Stimulated activated CD4-positive, alpha-beta T cell treated with anti-CD3 and anti-CD28 coated beads, Interleukin-2, amount 100 ng/mL, for 4 hours (primary cell): ENCODE measurements at regions not wholly inside any gene's neighbourhood (a gene's known extent, or its start where the extent isn't known, plus 50 kb on each side); places are given as distances from the start of the nearest gene placed in this dataset.

Experiments used
- DNase-seq: peaks from one replicate; pipeline ENCODE4 v3.0.0-alpha.2; 2020; ENCODE audit warnings: low read depth

- DNase-seq, result no peak
Measured at GRCh38 chr18:45527891-45528290, 87.4 kb upstream of the SLC14A2 start.

- no peak for DNase-seq
Measured at GRCh38 chr18:45528712-45529336, 86.5 kb upstream of the SLC14A2 start.

GRCh38 chr18:45538444-45538843, 76.8 kb upstream of the SLC14A2 start:
- DNase-seq, result no peak

GRCh38 chr18:45539491-45539891, 75.8 kb upstream of the SLC14A2 start:
- DNase-seq, result no peak

- DNase-seq, result no peak
Measured at GRCh38 chr18:45540125-45540524, 75.2 kb upstream of the SLC14A2 start.

GRCh38 chr18:45541421-45541820, 73.9 kb upstream of the SLC14A2 start:
- DNase-seq, result no peak

GRCh38 chr18:45542043-45542442, 73.2 kb upstream of the SLC14A2 start:
- no peak for DNase-seq

GRCh38 chr18:45547910-45548309, 67.4 kb upstream of the SLC14A2 start:
- DNase-seq, result no peak

- no peak for DNase-seq
Measured at GRCh38 chr18:45548614-45549013, 66.7 kb upstream of the SLC14A2 start.

- DNase-seq, result no peak
Measured at GRCh38 chr18:45549290-45549689, 66.0 kb upstream of the SLC14A2 start.

GRCh38 chr18:45551142-45551815, 64.0 kb upstream of the SLC14A2 start:
- DNase-seq, result no peak

GRCh38 chr18:45553723-45554388, 61.4 kb upstream of the SLC14A2 start:
- no peak for DNase-seq

GRCh38 chr18:45554389-45554737, 60.9 kb upstream of the SLC14A2 start:
- no peak for DNase-seq

- DNase-seq, result no peak
Measured at GRCh38 chr18:45556222-45556621, 59.1 kb upstream of the SLC14A2 start.

- DNase-seq, result no peak
Measured at GRCh38 chr18:45557287-45557686, 58.0 kb upstream of the SLC14A2 start.

GRCh38 chr18:45557779-45558178, 57.5 kb upstream of the SLC14A2 start:
- DNase-seq, result no peak

GRCh38 chr18:45559258-45559657, 56.0 kb upstream of the SLC14A2 start:
- no peak for DNase-seq

GRCh38 chr18:45560870-45561269, 54.4 kb upstream of the SLC14A2 start:
- DNase-seq, result no peak

- no peak for DNase-seq
Measured at GRCh38 chr18:45562567-45563479, 52.5 kb upstream of the SLC14A2 start.

GRCh38 chr18:45565280-45565970, 49.9 kb upstream of the SLC14A2 start:
- DNase-seq, result no peak
